HEK293T (cell line): ENCODE measurements at regions not wholly inside any gene's neighbourhood (a gene's known extent, or its start where the extent isn't known, plus 50 kb on each side); places are given as distances from the start of the nearest gene placed in this dataset.

Source experiments
- ARNT ChIP-seq: fragments of 450-650 bp; IDR thresholded peaks from 2 replicates; pipeline ENCODE4 v1.6.1; 2017; ENCODE audit warnings: mild to moderate bottlenecking
- BHLHE40 ChIP-seq: fragments of 450-650 bp; IDR thresholded peaks from 2 replicates; pipeline ENCODE4 v1.6.1; 2016; ENCODE audit warnings: mild to moderate bottlenecking, moderate library complexity, borderline replicate concordance
- ELF4 ChIP-seq: fragments of 450-650 bp; IDR thresholded peaks from 2 replicates; pipeline ENCODE4 v1.6.1; 2017; ENCODE audit warnings: antibody characterized with exemption
- FOXA1 ChIP-seq: fragments of 450-650 bp; IDR thresholded peaks from 2 replicates; pipeline ENCODE4 v1.6.1; 2016; ENCODE audit warnings: mild to moderate bottlenecking
- FOXK2 ChIP-seq: fragments of 450-650 bp; IDR thresholded peaks from 2 replicates; pipeline ENCODE4 v1.6.1; 2016; ENCODE audit warnings: mild to moderate bottlenecking
- FOXM1 ChIP-seq: fragments of 450-650 bp; IDR thresholded peaks from 2 replicates; pipeline ENCODE4 v1.6.1; 2017; ENCODE audit warnings: mild to moderate bottlenecking, borderline replicate concordance
- LEF1 ChIP-seq: fragments of 450-650 bp; IDR thresholded peaks from 2 replicates; pipeline ENCODE4 v1.6.1; 2017; ENCODE audit warnings: mild to moderate bottlenecking, borderline replicate concordance
- SP1 ChIP-seq: fragments of 450-650 bp; IDR thresholded peaks from 2 replicates; pipeline ENCODE4 v1.6.1; 2017
- SUZ12 ChIP-seq: fragments of 450-650 bp; IDR thresholded peaks from 2 replicates; pipeline ENCODE4 v1.6.1; 2016; ENCODE audit warnings: mild to moderate bottlenecking
- ZNF384 ChIP-seq: fragments of 450-650 bp; IDR thresholded peaks from 2 replicates; pipeline ENCODE4 v1.6.1; 2016

DNA sequence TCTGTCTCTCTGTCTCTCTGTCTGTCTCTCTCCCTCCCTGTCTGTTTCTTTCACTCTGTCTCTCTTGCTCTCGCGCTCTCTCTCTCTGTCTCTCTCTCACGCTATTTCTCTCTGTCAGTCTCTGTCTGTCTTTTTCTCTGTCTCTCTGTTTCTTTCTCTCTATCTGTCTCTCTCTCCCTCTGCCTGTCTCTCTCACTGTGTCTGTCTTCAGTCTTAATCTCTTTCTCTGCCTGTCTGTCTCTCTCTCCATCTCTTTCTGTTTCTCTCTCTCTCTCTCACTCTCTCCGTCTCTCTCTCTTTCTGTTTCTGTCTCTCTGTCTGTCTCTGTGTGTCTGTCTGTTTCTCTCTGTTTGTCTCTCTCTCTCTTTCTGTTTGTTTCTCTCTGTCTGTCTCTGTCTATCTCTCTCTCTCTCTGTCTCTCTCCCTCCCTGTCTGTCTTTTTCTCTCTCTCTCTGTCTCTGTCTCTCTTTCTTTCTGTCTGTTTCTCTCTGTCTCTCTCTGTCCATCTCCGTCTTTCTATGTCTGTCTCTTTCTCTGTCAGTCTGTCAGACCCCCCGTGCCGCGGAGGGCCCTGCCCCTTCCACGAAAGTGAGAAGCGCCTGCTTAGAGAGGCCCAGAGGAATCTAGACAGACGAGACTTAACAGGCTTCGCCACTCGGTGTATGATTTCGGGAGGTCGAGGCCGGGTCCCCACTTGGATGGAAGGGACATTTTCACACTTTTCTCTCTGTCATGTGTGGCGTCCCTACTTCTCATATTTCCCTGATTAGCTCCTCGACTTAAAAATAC lies 346.3 kb upstream of the DEFB115 start:
- TF ChIP-seq SP1 (no peak), LEF1 (no peak), ELF4 (no peak), BHLHE40 (no peak), FOXM1 (no peak), ZNF384 (no peak), SUZ12 (no peak), ARNT (no peak), FOXA1 (no peak), FOXK2 (no peak)
